SK-N-SH treated with all-trans-retinoic acid at 6 μM for 48 hours (cell line): ENCODE measurements at regions not wholly inside any gene's neighbourhood (a gene's known extent, or its start where the extent isn't known, plus 50 kb on each side); places are given as distances from the start of the nearest gene placed in this dataset.

Source experiments
- ATAC-seq: fragments of 200-7000 bp; cut with Tn5 transposase; 3 replicates; pipeline ENCODE4 v1.9.1; 2020; ENCODE audit warnings: mild to moderate bottlenecking, moderate library complexity
- ARNTL ChIP-seq: fragments of 450-650 bp; formaldehyde crosslinking; IDR thresholded peaks from 2 replicates; pipeline ENCODE4 v1.5.0; 2020; ENCODE audit warnings: low read depth, mild to moderate bottlenecking, moderate library complexity, borderline replicate concordance
- BACH2 ChIP-seq: fragments of 250-450 bp; sonication (Bioruptor Pico); IDR thresholded peaks from 2 replicates; pipeline ENCODE4 v1.9.0; 2021; ENCODE audit warnings: mild to moderate bottlenecking, borderline replicate concordance
- CREB5 ChIP-seq: fragments of 250-450 bp; sonication (Bioruptor Pico); IDR thresholded peaks from 2 replicates; pipeline ENCODE4 v1.5.1; 2020; ENCODE audit warnings: low read depth, mild to moderate bottlenecking, moderate library complexity
- ESRRG ChIP-seq: fragments of 250-450 bp; sonication (Bioruptor Pico); IDR thresholded peaks from 2 replicates; pipeline ENCODE4 v1.6.1; 2021; ENCODE audit warnings: mild to moderate bottlenecking
- GLIS3 ChIP-seq: fragments of 250-450 bp; sonication (Bioruptor Pico); IDR thresholded peaks from 2 replicates; pipeline ENCODE4 v1.5.0; 2020; ENCODE audit warnings: mild to moderate bottlenecking, moderate library complexity
- ISL1 ChIP-seq: fragments of 250-450 bp; sonication (Bioruptor Pico); IDR thresholded peaks from 2 replicates; pipeline ENCODE4 v2.1.2; 2022; ENCODE audit warnings: mild to moderate bottlenecking, moderate library complexity
- OSR1 ChIP-seq: fragments of 250-450 bp; sonication (Bioruptor Pico); IDR thresholded peaks from 2 replicates; pipeline ENCODE4 v1.8.0; 2022; ENCODE audit warnings: moderate library complexity, mild to moderate bottlenecking, inconsistent platforms
- PATZ1 ChIP-seq: fragments of 250-450 bp; sonication (Bioruptor Pico); IDR thresholded peaks from 2 replicates; pipeline ENCODE4 v1.8.0; 2020; ENCODE audit warnings: mild to moderate bottlenecking, moderate library complexity, borderline replicate concordance
- POU6F1 ChIP-seq: fragments of 250-450 bp; sonication (Bioruptor Pico); IDR thresholded peaks from 2 replicates; pipeline ENCODE4 v1.8.0; 2021; ENCODE audit warnings: low read depth, mild to moderate bottlenecking, moderate library complexity, borderline replicate concordance
- RARB ChIP-seq: fragments of 250-450 bp; sonication (Bioruptor Pico); IDR thresholded peaks from 2 replicates; pipeline ENCODE4 v1.8.0; 2021; ENCODE audit warnings: mild to moderate bottlenecking, moderate library complexity
- TCF4 ChIP-seq: fragments of 250-450 bp; sonication (Bioruptor Pico); IDR thresholded peaks from 2 replicates; pipeline ENCODE4 v1.8.0; 2021; ENCODE audit warnings: mild to moderate bottlenecking, moderate library complexity, borderline replicate concordance
- TOX ChIP-seq: fragments of 250-450 bp; sonication (Bioruptor Pico); IDR thresholded peaks from 2 replicates; pipeline ENCODE4 v1.8.0; 2021; ENCODE audit warnings: mild to moderate bottlenecking, moderate library complexity, borderline replicate concordance
- TSHZ2 ChIP-seq: fragments of 250-450 bp; sonication (Bioruptor Pico); IDR thresholded peaks from 2 replicates; pipeline ENCODE4 v1.5.0; 2020; ENCODE audit warnings: mild to moderate bottlenecking, moderate library complexity
- ZFP3 ChIP-seq: fragments of 250-450 bp; sonication (Bioruptor Pico); IDR thresholded peaks from 2 replicates; pipeline ENCODE4 v1.5.0; 2020; ENCODE audit warnings: mild to moderate bottlenecking, moderate library complexity
- ZFP30 ChIP-seq: fragments of 450-650 bp; formaldehyde crosslinking; IDR thresholded peaks from 2 replicates; pipeline ENCODE4 v1.5.0; 2022; ENCODE audit warnings: mild to moderate bottlenecking, moderate library complexity
- ZNF565 ChIP-seq: fragments of 450-650 bp; formaldehyde crosslinking; conservative IDR thresholded peaks from 2 replicates; pipeline ENCODE4 v1.5.0; 2020; ENCODE audit warnings: low read depth, mild to moderate bottlenecking, moderate library complexity
- ZNF8 ChIP-seq: fragments of 450-650 bp; formaldehyde crosslinking; IDR thresholded peaks from 2 replicates; pipeline ENCODE4 v1.5.0; 2020; ENCODE audit warnings: mild to moderate bottlenecking, moderate library complexity

GRCh38 chr3:137297770-137298169 lies 340.0 kb downstream of the IL20RB start:
- no peak for ATAC-seq
- TF ChIP-seq POU6F1 (CRISPR knock-in tag), result no peak
- TF ChIP-seq ZFP30 (CRISPR knock-in tag), result no peak
- no peak for TF ChIP-seq OSR1 (CRISPR knock-in tag)

GRCh38 chr3:137300703-137301102 lies 342.9 kb downstream of the IL20RB start:
- TF ChIP-seq ARNTL (CRISPR knock-in tag) (no peak), ZFP30 (CRISPR knock-in tag) (no peak), GLIS3 (no peak), POU6F1 (CRISPR knock-in tag) (no peak), CREB5 (CRISPR knock-in tag) (no peak), PATZ1 (CRISPR knock-in tag) (no peak), ZNF565 (no peak), RARB (CRISPR knock-in tag) (no peak), ISL1 (CRISPR knock-in tag) (no peak), OSR1 (CRISPR knock-in tag) (no peak), BACH2 (CRISPR knock-in tag) (no peak), ZNF8 (CRISPR knock-in tag) (no peak), TOX (CRISPR knock-in tag) (no peak), ESRRG (CRISPR knock-in tag) (no peak), TCF4 (CRISPR knock-in tag) (no peak), TSHZ2 (CRISPR knock-in tag) (no peak), ZFP3 (CRISPR knock-in tag) (no peak)
- TF ChIP-seq, all 23 proteins: peak for 0
- no peak for ATAC-seq

GRCh38 chr3:137304313-137305056 lies 346.7 kb downstream of the IL20RB start:
- no peak for ATAC-seq
- TF ChIP-seq ZNF8 (CRISPR knock-in tag) (no peak), GLIS3 (no peak)
- TF ChIP-seq, all 23 proteins: peak for 0

GRCh38 chr3:137324114-137324513 lies 366.3 kb downstream of the IL20RB start:
- no peak for ATAC-seq
- TF ChIP-seq ZNF8 (CRISPR knock-in tag) (peak; percentile 93), POU6F1 (CRISPR knock-in tag) (no peak)
